Glomerular visceral epithelial cell (primary cell): ENCODE measurements at regions not wholly inside any gene's neighbourhood (a gene's known extent, or its start where the extent isn't known, plus 50 kb on each side); places are given as distances from the start of the nearest gene placed in this dataset.

Experiments used
- DNase-seq: peaks from one replicate; pipeline ENCODE4 v3.0.0-alpha.2; 2016; ENCODE audit errors: extremely low spot score

DNA sequence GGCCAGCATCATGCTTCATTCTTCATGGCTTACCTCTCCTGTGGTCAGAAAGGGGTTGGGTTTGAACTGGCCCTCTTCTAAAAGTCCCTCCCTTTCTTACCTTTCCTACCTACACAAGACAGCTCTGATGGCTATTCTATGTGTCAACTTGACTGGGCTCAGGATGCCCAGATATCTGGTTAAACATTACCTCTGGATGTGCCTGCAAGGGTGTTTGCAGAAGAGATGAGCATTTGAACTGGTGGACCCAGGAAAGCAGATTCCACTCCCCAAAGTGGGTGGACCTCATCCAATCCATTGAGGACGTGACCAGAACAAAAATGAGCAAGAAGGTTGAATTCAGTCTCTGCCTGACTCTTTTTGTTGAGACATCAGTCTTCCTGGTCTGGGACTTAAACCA, 79.0 kb upstream of the TCF7L2 start:
- no peak for DNase-seq

- DNase-seq, result no peak
Measured at GRCh38 chr10:112872728-112873127, 77.3 kb upstream of the TCF7L2 start.

DNA sequence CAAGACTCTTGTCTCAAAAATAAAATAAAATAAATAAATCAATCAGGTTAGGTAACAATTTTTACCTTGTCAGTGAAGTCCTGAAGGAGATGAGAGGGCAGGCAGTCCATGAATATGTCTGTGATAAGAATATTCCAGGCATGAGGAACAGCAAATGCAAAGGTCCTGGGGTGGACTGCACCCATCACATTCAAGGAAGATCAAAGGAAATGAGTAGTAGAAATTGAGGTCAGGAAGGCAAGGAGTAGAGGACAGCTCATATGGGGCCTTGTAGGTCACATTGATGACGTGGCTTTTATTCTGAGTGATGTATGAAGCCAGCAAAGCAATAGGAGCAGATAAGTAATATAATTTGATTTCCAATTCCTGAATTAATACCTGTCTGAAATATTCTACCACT, 76.5 kb upstream of the TCF7L2 start:
- DNase-seq, result no peak

- no peak for DNase-seq
Measured at GRCh38 chr10:112874982-112875381, 75.1 kb upstream of the TCF7L2 start.

GRCh38 chr10:112875476-112876267, 74.4 kb upstream of the TCF7L2 start:
- DNase-seq, result peak; percentile 52

DNA sequence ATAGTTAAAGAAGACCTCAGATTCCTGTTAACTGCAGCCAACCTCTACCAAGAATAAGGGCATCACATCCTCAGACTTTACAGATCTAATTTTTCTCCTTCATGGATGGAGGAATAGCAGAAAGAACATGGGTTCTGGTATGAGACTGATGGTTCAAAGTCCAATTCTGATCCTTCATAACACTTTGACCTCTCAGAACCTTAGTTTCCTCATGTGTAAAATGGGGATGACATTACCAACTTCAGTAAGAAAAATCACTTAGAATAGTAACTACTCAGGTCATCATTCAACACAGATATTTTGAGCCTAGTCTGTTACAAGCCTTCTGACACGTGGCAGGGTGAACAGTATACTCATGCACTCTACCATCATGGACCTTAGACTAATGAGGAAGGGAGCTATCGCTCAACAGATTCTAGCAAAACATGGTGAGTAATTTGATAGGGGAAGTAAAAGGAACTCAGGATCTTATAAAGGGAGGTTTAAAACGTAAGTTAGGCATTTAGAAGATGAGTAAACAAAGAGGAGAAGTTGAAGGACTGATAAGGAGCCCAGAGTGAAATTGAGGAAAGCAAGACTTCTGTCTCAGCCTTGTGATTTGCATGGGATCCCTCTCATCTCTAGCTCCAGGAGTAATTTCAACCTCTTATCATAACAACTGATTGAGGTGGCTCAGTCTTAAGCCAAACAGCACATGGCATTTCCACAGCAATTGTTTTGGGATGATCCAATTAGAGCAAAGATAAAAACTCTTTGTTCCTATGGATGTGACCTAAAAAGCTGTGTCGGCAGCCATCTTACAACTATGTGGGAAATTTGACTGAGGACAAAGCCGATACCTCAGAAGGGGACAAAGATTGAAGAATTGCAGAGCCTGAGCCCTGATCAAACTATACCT, 69.2 kb upstream of the TCF7L2 start:
- no peak for DNase-seq

GRCh38 chr10:112883360-112884178, 66.5 kb upstream of the TCF7L2 start:
- no peak for DNase-seq

GRCh38 chr10:112884179-112884504, 65.9 kb upstream of the TCF7L2 start:
- DNase-seq, result no peak

DNA sequence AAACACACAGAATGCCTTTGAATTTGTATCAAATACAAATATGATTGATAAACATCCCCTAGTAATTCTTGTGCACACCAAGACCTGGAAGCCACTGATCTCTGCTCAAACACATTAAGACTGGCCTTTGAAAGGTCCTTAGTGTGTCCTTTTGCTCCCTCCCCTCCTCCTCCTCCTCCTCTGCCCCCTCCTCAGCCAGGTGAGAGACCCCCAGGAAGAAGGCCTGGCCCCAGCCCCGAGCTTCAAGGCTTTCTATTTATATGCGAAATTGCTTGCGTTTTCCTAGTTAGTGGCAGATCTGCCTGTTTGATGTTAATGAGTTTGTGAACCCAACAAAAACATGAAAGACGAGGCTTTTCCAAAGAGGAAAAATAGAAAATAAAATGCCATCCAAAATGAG, 63.6 kb upstream of the TCF7L2 start:
- DNase-seq, result no peak

DNA sequence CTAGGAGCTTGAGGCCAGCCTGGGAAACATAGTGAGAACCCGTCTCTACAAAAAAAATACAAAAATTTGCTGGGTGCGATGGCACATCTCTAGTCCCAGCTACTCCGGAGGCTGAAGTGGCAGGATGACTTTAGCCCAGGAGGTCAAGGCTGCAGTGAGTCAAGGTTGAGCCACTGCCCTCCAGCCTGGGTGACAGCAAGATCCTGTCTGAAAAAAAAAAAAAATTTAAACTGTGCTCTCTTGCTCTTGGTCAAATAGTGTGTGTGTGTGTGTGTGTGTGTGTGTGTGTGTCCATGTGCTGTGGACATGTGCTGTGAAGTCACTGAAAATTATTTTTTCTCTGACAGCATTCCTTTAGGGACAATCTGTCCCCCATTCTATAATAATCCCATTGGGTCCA, 62.1 kb upstream of the TCF7L2 start:
- no peak for DNase-seq

- DNase-seq, result no peak
Measured at GRCh38 chr10:112895292-112895691, 54.8 kb upstream of the TCF7L2 start.

DNA sequence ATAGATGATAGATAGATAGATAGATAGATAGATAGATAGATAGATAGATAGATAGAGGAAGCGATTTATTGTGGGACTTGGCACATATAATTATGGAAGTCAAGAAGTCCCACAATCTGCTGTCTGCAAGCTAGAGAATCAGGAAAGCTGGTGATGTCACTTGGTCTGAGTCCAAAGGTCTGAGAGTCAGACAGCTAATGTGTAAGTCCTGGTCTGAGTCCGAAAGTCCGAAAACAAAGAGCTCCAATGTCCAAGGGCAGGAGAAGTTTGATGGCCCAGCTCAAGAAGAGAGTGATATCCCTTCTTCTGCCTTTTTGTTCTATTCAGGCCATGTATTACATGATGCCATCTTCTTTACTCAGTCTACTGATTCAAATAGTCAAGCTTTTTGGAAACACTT, 53.8 kb upstream of the TCF7L2 start:
- DNase-seq, result no peak

DNA sequence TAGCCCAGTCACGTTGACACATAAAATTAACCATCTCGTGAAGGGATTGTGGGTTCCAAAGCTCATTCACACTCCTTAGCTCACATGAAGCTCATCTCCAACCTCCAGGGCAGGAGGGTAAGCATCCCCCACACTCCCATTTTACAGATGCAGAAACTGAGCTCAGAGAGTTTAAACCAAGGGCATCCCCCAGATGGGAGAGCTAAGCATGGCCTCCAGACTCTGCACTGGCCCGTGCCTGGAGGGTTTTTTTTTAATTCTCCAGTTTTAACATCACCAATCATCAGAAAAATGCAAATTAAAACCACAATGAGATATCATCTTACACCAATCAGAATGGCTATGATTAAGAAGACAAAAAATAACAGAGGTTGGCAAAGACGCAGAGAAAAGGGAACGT, 53.3 kb upstream of the TCF7L2 start:
- DNase-seq, result no peak

GRCh38 chr10:112898540-112899390, 51.3 kb upstream of the TCF7L2 start:
- peak; percentile 78 for DNase-seq

GRCh38 chr10:112899391-112900065, 50.5 kb upstream of the TCF7L2 start:
- DNase-seq, result no peak
